ENCODE measurements at regions not wholly inside any gene's neighbourhood (a gene's known extent, or its start where the extent isn't known, plus 50 kb on each side); places are given as distances from the start of the nearest gene placed in this dataset.
"Not testable (repeated sequence)": the region's sequence is repeated elsewhere in the genome, so short reads cannot be mapped to it uniquely, and the experiment has no call there.

GRCh38 chr2:8329660-8330622, 351.9 kb upstream of the ID2 start:
- CTCF ChIA-PET, result no interaction called here

GRCh38 chr2:8331068-8331467, 350.8 kb upstream of the ID2 start:
- H3K27ac Mint-ChIP-seq, result no peak overlapping the region
- H3K36me3 Mint-ChIP-seq (ENCODE audit: low read depth), result no peaks in the 10 kb centered on the region
- no peak for ATAC-seq (ENCODE audit: low read depth)
- H3K4me3 Mint-ChIP-seq, result no peak overlapping the region
- no peaks in the 10 kb centered on the region for H3K4me1 Mint-ChIP-seq
- H3K27me3 Mint-ChIP-seq, result peaks cover 32% of the 10 kb centered on the region
- no peak for TF ChIP-seq CTCF (IDR thresholded peaks at IDR 0.05)
- DNase-seq, result no peak
- peaks cover 3% of the 10 kb centered on the region for H3K9me3 Mint-ChIP-seq
- intact Hi-C loops (cut with micrococcal nuclease), result no loop called here
- ChIA-PET CTCF (no interaction called here), POLR2A (no interaction called here)

More at GRCh38 chr2:8329660-8330622, 351.9 kb upstream of the ID2 start:
- intact Hi-C loops (cut with micrococcal nuclease), result no loop called here
- Mint-ChIP-seq H3K27me3 (peaks cover 24% of the 10 kb centered on the region), H3K36me3 (ENCODE audit: low read depth) (no peaks in the 10 kb centered on the region), H3K27ac (no peak overlapping the region), H3K9me3 (peaks cover 3% of the 10 kb centered on the region), H3K4me3 (no peak overlapping the region), H3K4me1 (no peaks in the 10 kb centered on the region)
- no peak for DNase-seq
- TF ChIP-seq CTCF (IDR thresholded peaks at IDR 0.05), result no peak
- ATAC-seq (ENCODE audit: low read depth), result no peak
- POLR2A ChIA-PET, result no interaction called here

- ChIA-PET CTCF (no interaction called here), POLR2A (no interaction called here)
- ATAC-seq (ENCODE audit: low read depth) (no peak), DNase-seq (no peak)
- peak overlapping the region; percentile 50 for H3K27ac Mint-ChIP-seq
- no peak overlapping the region for H3K4me3 Mint-ChIP-seq
- H3K36me3 Mint-ChIP-seq (ENCODE audit: low read depth), result no peaks in the 10 kb centered on the region
- H3K9me3 Mint-ChIP-seq, result peaks cover 3% of the 10 kb centered on the region
- no peaks in the 10 kb centered on the region for H3K4me1 Mint-ChIP-seq
- no peak for TF ChIP-seq CTCF (IDR thresholded peaks at IDR 0.05)
- H3K27me3 Mint-ChIP-seq, result peaks cover 26% of the 10 kb centered on the region
- intact Hi-C loops (cut with micrococcal nuclease), result no loop called here
These were observed 349.2 kb upstream of the ID2 start for GRCh38 chr2:8332646-8333045.

GRCh38 chr2:8333177-8333831, 348.6 kb upstream of the ID2 start:
- H3K36me3 Mint-ChIP-seq (ENCODE audit: low read depth), result no peaks in the 10 kb centered on the region
- intact Hi-C loops (cut with micrococcal nuclease), result no loop called here
- peaks cover 26% of the 10 kb centered on the region for H3K27me3 Mint-ChIP-seq
- no peak overlapping the region for H3K27ac Mint-ChIP-seq
- ATAC-seq (ENCODE audit: low read depth) (no peak), DNase-seq (no peak)
- peaks cover 3% of the 10 kb centered on the region for H3K9me3 Mint-ChIP-seq
- ChIA-PET CTCF (no interaction called here), POLR2A (no interaction called here)
- no peak overlapping the region for H3K4me3 Mint-ChIP-seq
- H3K4me1 Mint-ChIP-seq, result no peaks in the 10 kb centered on the region
- no peak for TF ChIP-seq CTCF (IDR thresholded peaks at IDR 0.05)

- CTCF ChIA-PET; intact Hi-C loops (cut with micrococcal nuclease): not testable (repeated sequence)
These were observed 348.0 kb upstream of the ID2 start for GRCh38 chr2:8333832-8334187.

More at GRCh38 chr2:8333832-8334187, 348.0 kb upstream of the ID2 start:
- H3K27me3 Mint-ChIP-seq, result peaks cover 26% of the 10 kb centered on the region
- H3K27ac Mint-ChIP-seq; DNase-seq; H3K9me3 Mint-ChIP-seq; POLR2A ChIA-PET; H3K4me1 Mint-ChIP-seq; ATAC-seq (ENCODE audit: low read depth); H3K36me3 Mint-ChIP-seq (ENCODE audit: low read depth); H3K4me3 Mint-ChIP-seq: not testable (repeated sequence)

Measured in activated B cell treated with CpG ODN at 0.5 μM for 24 hours (primary cell).